Right lobe of liver (tissue), 4 donors: ENCODE measurements at regions not wholly inside any gene's neighbourhood (a gene's known extent, or its start where the extent isn't known, plus 50 kb on each side); places are given as distances from the start of the nearest gene placed in this dataset.

ENCODE experiments used
- POLR2A ChIP-seq: fragments of 450-650 bp; IDR thresholded peaks from one replicate; pipeline ENCODE4 v1.6.1; 2017; ENCODE audit warnings: antibody characterized with exemption, mild to moderate bottlenecking
- TF ChIP-seq, protein P1 (sequence below), 4 donors: fragments of 200-600 bp in 3 of 4; fragments of 450-650 bp in 1 of 4; IDR thresholded peaks; one replicate each; pipeline versions ENCODE4 v1.5.1 to v1.8.0; 2016 to 2022; ENCODE audit warnings: antibody characterized with exemption in 4 of 4, mild to moderate bottlenecking in 2 of 4
- donor health status: DM: no; HTN: no; CAD: no.
- donor health status: DM: no; HTN: no; CAD: no.
- donor health status: DM: no; HTN: yes; CAD: no.

DNA sequence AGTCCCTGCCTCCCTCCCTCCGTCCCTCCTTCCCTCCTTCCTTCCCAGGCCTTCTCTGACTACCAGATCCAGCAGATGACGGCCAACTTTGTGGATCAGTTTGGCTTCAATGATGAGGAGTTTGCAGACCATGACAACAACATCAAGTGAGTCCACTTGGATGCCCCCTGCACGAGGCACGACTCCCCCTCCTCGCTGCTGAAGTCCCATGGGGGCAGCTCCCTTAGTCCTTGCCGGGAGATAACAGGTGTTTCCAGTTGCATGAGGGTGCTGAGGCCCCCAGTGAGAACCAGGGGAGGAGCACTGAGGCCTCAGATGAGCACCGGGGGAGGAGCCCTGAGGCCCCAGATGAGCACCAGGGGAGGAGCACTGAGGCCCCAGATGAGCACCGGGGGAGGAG lies 200.0 kb downstream of the LIPI start:
- TF ChIP-seq, protein P1, sequence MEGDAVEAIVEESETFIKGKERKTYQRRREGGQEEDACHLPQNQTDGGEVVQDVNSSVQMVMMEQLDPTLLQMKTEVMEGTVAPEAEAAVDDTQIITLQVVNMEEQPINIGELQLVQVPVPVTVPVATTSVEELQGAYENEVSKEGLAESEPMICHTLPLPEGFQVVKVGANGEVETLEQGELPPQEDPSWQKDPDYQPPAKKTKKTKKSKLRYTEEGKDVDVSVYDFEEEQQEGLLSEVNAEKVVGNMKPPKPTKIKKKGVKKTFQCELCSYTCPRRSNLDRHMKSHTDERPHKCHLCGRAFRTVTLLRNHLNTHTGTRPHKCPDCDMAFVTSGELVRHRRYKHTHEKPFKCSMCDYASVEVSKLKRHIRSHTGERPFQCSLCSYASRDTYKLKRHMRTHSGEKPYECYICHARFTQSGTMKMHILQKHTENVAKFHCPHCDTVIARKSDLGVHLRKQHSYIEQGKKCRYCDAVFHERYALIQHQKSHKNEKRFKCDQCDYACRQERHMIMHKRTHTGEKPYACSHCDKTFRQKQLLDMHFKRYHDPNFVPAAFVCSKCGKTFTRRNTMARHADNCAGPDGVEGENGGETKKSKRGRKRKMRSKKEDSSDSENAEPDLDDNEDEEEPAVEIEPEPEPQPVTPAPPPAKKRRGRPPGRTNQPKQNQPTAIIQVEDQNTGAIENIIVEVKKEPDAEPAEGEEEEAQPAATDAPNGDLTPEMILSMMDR (IDR thresholded peaks at IDR 0.05): no peak
- TF ChIP-seq POLR2A: no peak
